Upper lobe of right lung (tissue), 1 donor: ENCODE measurements at regions not wholly inside any gene's neighbourhood (a gene's known extent, or its start where the extent isn't known, plus 50 kb on each side); places are given as distances from the start of the nearest gene placed in this dataset.

Experiments used
- ATAC-seq: fragments of 200-7000 bp; cut with Tn5 transposase; one replicate; pipeline ENCODE4 v1.9.1; 2020; ENCODE audit warnings: mild to moderate bottlenecking, moderate library complexity
- DNase-seq: peaks from one replicate; pipeline ENCODE4 v3.0.0-alpha.2; 2020
- H3K27ac ChIP-seq: fragments of 200-600 bp; one replicate; pipeline ENCODE4 v1.8.0; 2022
- H3K27me3 ChIP-seq: fragments of 200-600 bp; one replicate; pipeline ENCODE4 v1.8.0; 2022; ENCODE audit warnings: mild to moderate bottlenecking
- H3K36me3 ChIP-seq: fragments of 200-600 bp; one replicate; pipeline ENCODE4 v1.8.0; 2022
- H3K4me1 ChIP-seq: fragments of 200-600 bp; one replicate; pipeline ENCODE4 v1.8.0; 2022
- H3K4me3 ChIP-seq: fragments of 200-600 bp; one replicate; pipeline ENCODE4 v1.8.0; 2022; ENCODE audit warnings: mild to moderate bottlenecking
- H3K9me3 ChIP-seq: fragments of 200-600 bp; one replicate; pipeline ENCODE4 v1.8.0; 2022
- CTCF ChIP-seq: fragments of 200-600 bp; IDR thresholded peaks from one replicate; pipeline ENCODE4 v1.8.0; 2022; ENCODE audit warnings: antibody characterized with exemption
- intact Hi-C: fragments of 100-400 bp; cut with DNase I; formaldehyde crosslinking; loops from one replicate; pipeline ENCODE4 v1.11.0; 2022
- donor health status: DM: no; HTN: yes; CAD: no; lungs with severe emphysema.

GRCh38 chr12:24711056-24712008, 237.6 kb downstream of the BCAT1 start:
- no peak overlapping the region for H3K27ac ChIP-seq
- no peak for TF ChIP-seq CTCF
- no peak for ATAC-seq
- DNase-seq, result no peak
- intact Hi-C loops, result no loop called here
- no peaks in the 10 kb centered on the region for H3K27me3 ChIP-seq
- H3K36me3 ChIP-seq, result no peaks in the 10 kb centered on the region
- no peaks in the 10 kb centered on the region for H3K9me3 ChIP-seq
- no peak overlapping the region for H3K4me3 ChIP-seq
- peaks cover 2% of the 10 kb centered on the region for H3K4me1 ChIP-seq

- H3K27ac ChIP-seq, result no peak overlapping the region
- DNase-seq, result no peak
- TF ChIP-seq CTCF, result no peak
- intact Hi-C loops, result no loop called here
- ATAC-seq, result no peak
- no peak overlapping the region for H3K4me3 ChIP-seq
- no peaks in the 10 kb centered on the region for H3K27me3 ChIP-seq
- peaks cover 10% of the 10 kb centered on the region for H3K4me1 ChIP-seq
- H3K9me3 ChIP-seq, result no peaks in the 10 kb centered on the region
- H3K36me3 ChIP-seq, result no peaks in the 10 kb centered on the region
These were observed 239.7 kb downstream of the BCAT1 start for GRCh38 chr12:24709216-24709615.

- Histone ChIP-seq H3K4me3 (no peak overlapping the region), H3K4me1 (peaks cover 10% of the 10 kb centered on the region), H3K27ac (no peak overlapping the region), H3K9me3 (no peaks in the 10 kb centered on the region), H3K36me3 (no peaks in the 10 kb centered on the region), H3K27me3 (no peaks in the 10 kb centered on the region)
- no peak for TF ChIP-seq CTCF
- intact Hi-C loops, result no loop called here
- ATAC-seq (no peak), DNase-seq (no peak)
These were observed 240.2 kb downstream of the BCAT1 start for GRCh38 chr12:24708718-24709117.

- no peak overlapping the region for H3K27ac ChIP-seq
- no peaks in the 10 kb centered on the region for H3K9me3 ChIP-seq
- H3K4me3 ChIP-seq, result no peak overlapping the region
- ATAC-seq (no peak), DNase-seq (no peak)
- TF ChIP-seq CTCF, result no peak
- H3K27me3 ChIP-seq, result no peaks in the 10 kb centered on the region
- no peaks in the 10 kb centered on the region for H3K36me3 ChIP-seq
- H3K4me1 ChIP-seq, result peaks cover 10% of the 10 kb centered on the region
- intact Hi-C loops, result no loop called here
These were observed 240.9 kb downstream of the BCAT1 start for GRCh38 chr12:24708043-24708442.

GRCh38 chr12:24707334-24707733, 241.6 kb downstream of the BCAT1 start:
- no peaks in the 10 kb centered on the region for H3K36me3 ChIP-seq
- ATAC-seq, result no peak
- H3K27ac ChIP-seq, result no peak overlapping the region
- no peaks in the 10 kb centered on the region for H3K9me3 ChIP-seq
- no peak for TF ChIP-seq CTCF
- H3K27me3 ChIP-seq, result no peaks in the 10 kb centered on the region
- DNase-seq, result no peak
- peaks cover 10% of the 10 kb centered on the region for H3K4me1 ChIP-seq
- no peak overlapping the region for H3K4me3 ChIP-seq
- intact Hi-C loops, result no loop called here
